ENCODE measurements at regions not wholly inside any gene's neighbourhood (a gene's known extent, or its start where the extent isn't known, plus 50 kb on each side); places are given as distances from the start of the nearest gene placed in this dataset.

- no peaks in the 10 kb centered on the region for H3K27me3 ChIP-seq (ENCODE audit: control insufficient read depth in 1 of 2, insufficient read depth in 2 of 2, low read length in 2 of 2)
- no peak overlapping the region for H3K4me3 ChIP-seq (ENCODE audit: low read length)
- H3K9me3 ChIP-seq (ENCODE audit: control insufficient read depth in 1 of 2, insufficient read depth in 1 of 2, low read length in 2 of 2) = no peaks in the 10 kb centered on the region
- H3K36me3 ChIP-seq (ENCODE audit: insufficient read depth, low read length) = no peaks in the 10 kb centered on the region
- ATAC-seq (ENCODE audit: poor library complexity) = no peak
- POLR2A ChIA-PET = no interaction called here
- Mint-ChIP-seq H3K4me3 (no peak overlapping the region), H3K4me1 (ENCODE audit: low read depth) (no peaks in the 10 kb centered on the region), H3K27me3 (no peaks in the 10 kb centered on the region), H3K36me3 (ENCODE audit: low read depth) (no peaks in the 10 kb centered on the region), H3K27ac (no peak overlapping the region), H3K9me3 (peaks cover 3% of the 10 kb centered on the region)
- intact Hi-C loops (cut with DNase I, micrococcal nuclease) = no loop called here
- no peak for TF ChIP-seq CTCF (IDR thresholded peaks at IDR 0.05)
- no peak overlapping the region for H3K27ac ChIP-seq (ENCODE audit: low read depth in 1 of 2, low read length in 2 of 2)
- no peak for DNase-seq
- H3K4me1 ChIP-seq (ENCODE audit: insufficient read depth, low read length) = no peaks in the 10 kb centered on the region
- CTCF ChIA-PET = no interaction called here
These were observed 272.4 kb upstream of the COL8A1 start for GRCh38 chr3:99365979-99366378.

DNA sequence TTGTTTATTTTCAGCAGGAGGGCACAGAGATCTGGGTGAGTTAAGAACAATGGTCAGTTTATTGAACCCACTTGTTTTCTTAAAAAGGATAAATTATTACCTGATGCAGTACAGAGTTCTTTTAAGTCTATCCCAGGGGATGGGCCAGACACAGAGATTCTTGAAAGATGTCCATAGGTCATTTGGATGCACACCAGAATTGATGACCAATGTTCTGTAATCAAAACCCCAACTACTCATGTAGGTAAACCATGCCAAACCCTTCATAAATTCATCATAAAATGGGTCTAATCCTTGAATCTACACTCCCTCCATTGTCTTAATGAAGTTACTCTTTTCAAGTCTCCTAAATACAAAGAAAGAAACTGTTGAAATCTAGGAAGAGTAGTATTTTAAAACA lies 273.0 kb upstream of the COL8A1 start:
- H3K27me3 ChIP-seq (ENCODE audit: control insufficient read depth in 1 of 2, insufficient read depth in 2 of 2, low read length in 2 of 2) = no peaks in the 10 kb centered on the region
- no peaks in the 10 kb centered on the region for H3K4me1 Mint-ChIP-seq (ENCODE audit: low read depth)
- no peaks in the 10 kb centered on the region for H3K36me3 Mint-ChIP-seq (ENCODE audit: low read depth)
- H3K9me3 ChIP-seq (ENCODE audit: control insufficient read depth in 1 of 2, insufficient read depth in 1 of 2, low read length in 2 of 2) = no peaks in the 10 kb centered on the region
- ChIA-PET CTCF (no interaction called here), POLR2A (no interaction called here)
- no peaks in the 10 kb centered on the region for H3K4me1 ChIP-seq (ENCODE audit: insufficient read depth, low read length)
- intact Hi-C loops (cut with DNase I, micrococcal nuclease) = no loop called here
- no peak for ATAC-seq (ENCODE audit: poor library complexity)
- no peak overlapping the region for H3K4me3 Mint-ChIP-seq
- no peak for DNase-seq
- peaks cover 3% of the 10 kb centered on the region for H3K9me3 Mint-ChIP-seq
- H3K27me3 Mint-ChIP-seq = no peaks in the 10 kb centered on the region
- H3K27ac Mint-ChIP-seq = no peak overlapping the region
- TF ChIP-seq CTCF (IDR thresholded peaks at IDR 0.05) = no peak
- no peak overlapping the region for H3K4me3 ChIP-seq (ENCODE audit: low read length)
- no peak overlapping the region for H3K27ac ChIP-seq (ENCODE audit: low read depth in 1 of 2, low read length in 2 of 2)
- H3K36me3 ChIP-seq (ENCODE audit: insufficient read depth, low read length) = no peaks in the 10 kb centered on the region

DNA sequence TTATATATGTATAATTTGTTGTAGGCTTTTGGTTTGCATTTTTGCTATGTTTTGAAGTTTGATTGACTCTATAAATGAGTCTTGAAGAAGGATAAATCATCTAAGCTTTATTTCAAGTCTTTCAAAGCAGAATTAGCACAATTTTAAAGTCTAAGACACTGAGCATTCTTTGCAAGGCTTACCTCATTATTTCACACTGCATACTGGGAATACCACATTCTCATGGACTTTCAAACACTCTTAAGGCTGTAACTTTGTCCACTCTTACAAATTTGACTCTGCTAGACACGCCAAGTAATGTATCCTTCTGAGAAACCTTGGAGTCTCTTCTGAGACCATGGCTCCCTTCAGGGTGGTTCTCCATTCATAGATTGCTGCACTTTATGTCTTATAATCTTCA lies 281.3 kb upstream of the COL8A1 start:
- intact Hi-C loops (cut with DNase I, micrococcal nuclease) = no loop called here
- Histone ChIP-seq H3K27ac (ENCODE audit: low read depth in 1 of 2, low read length in 2 of 2) (no peak overlapping the region), H3K36me3 (ENCODE audit: insufficient read depth, low read length) (no peaks in the 10 kb centered on the region), H3K4me3 (ENCODE audit: low read length) (no peak overlapping the region), H3K9me3 (ENCODE audit: control insufficient read depth in 1 of 2, insufficient read depth in 1 of 2, low read length in 2 of 2) (no peaks in the 10 kb centered on the region), H3K4me1 (ENCODE audit: insufficient read depth, low read length) (no peaks in the 10 kb centered on the region), H3K27me3 (ENCODE audit: control insufficient read depth in 1 of 2, insufficient read depth in 2 of 2, low read length in 2 of 2) (no peaks in the 10 kb centered on the region)
- Mint-ChIP-seq H3K4me1 (ENCODE audit: low read depth) (no peaks in the 10 kb centered on the region), H3K9me3 (peaks cover 10% of the 10 kb centered on the region), H3K27me3 (no peaks in the 10 kb centered on the region), H3K36me3 (ENCODE audit: low read depth) (no peaks in the 10 kb centered on the region), H3K27ac (no peak overlapping the region), H3K4me3 (no peak overlapping the region)
- ChIA-PET POLR2A (no interaction called here), CTCF (no interaction called here)
- TF ChIP-seq CTCF (IDR thresholded peaks at IDR 0.05) = no peak
- DNase-seq = no peak
- ATAC-seq (ENCODE audit: poor library complexity) = no peak

All from CD4-positive, alpha-beta T cell (primary cell).